NB4 (cell line): ENCODE measurements at regions not wholly inside any gene's neighbourhood (a gene's known extent, or its start where the extent isn't known, plus 50 kb on each side); places are given as distances from the start of the nearest gene placed in this dataset.
"Not testable (repeated sequence)": the region's sequence is repeated elsewhere in the genome, so short reads cannot be mapped to it uniquely, and the experiment has no call there.

Experiments used
- DNase-seq: peaks from one replicate; pipeline ENCODE4 v3.0.0; 2010; ENCODE audit warnings: low read depth
- H3K4me3 ChIP-seq: one replicate; pipeline ENCODE4 v1.5.1; 2011; ENCODE audit warnings: mild to moderate bottlenecking, low read depth, low read length, moderate library complexity
- CTCF ChIP-seq: IDR thresholded peaks from one replicate; pipeline ENCODE4 v1.5.1; 2012; ENCODE audit warnings: low read depth, low read length
- MAX ChIP-seq: IDR thresholded peaks from 2 replicates; pipeline ENCODE4 v1.6.1; 2011; ENCODE audit warnings: low read depth, low read length
- MYC ChIP-seq: IDR thresholded peaks from 2 replicates; pipeline ENCODE4 v1.6.1; 2011; ENCODE audit warnings: low read depth, low read length
- POLR2A ChIP-seq: IDR thresholded peaks from 2 replicates; pipeline ENCODE4 v1.6.1; 2011; ENCODE audit warnings: mild to moderate bottlenecking; ENCODE audit not compliant: insufficient read length; ENCODE audit errors: extremely low read depth

GRCh38 chr2:9724565-9724964 is 93.8 kb upstream of the YWHAQ start:
- TF ChIP-seq CTCF: no peak
- no peak for TF ChIP-seq MAX
- no peak overlapping the region for H3K4me3 ChIP-seq
- no peak for DNase-seq

- H3K4me3 ChIP-seq: no peak overlapping the region
- TF ChIP-seq MYC: no peak
- no peak for TF ChIP-seq CTCF
- no peak for TF ChIP-seq POLR2A
- TF ChIP-seq MAX: no peak
- DNase-seq: no peak
Observed at GRCh38 chr2:9725106-9725505, 94.3 kb upstream of the YWHAQ start.

- H3K4me3 ChIP-seq, DNase-seq: not testable (repeated sequence)
Observed at GRCh38 chr2:9726016-9726415, 95.2 kb upstream of the YWHAQ start.

GRCh38 chr2:9730523-9730922 is 99.7 kb upstream of the YWHAQ start:
- not testable (repeated sequence) for DNase-seq

GRCh38 chr2:9732824-9733223 is 102.0 kb upstream of the YWHAQ start:
- no peak for DNase-seq
- no peak overlapping the region for H3K4me3 ChIP-seq
- TF ChIP-seq CTCF: no peak
- TF ChIP-seq POLR2A: no peak
- TF ChIP-seq MAX: no peak
- TF ChIP-seq MYC: no peak

More at GRCh38 chr2:9730523-9730922, 99.7 kb upstream of the YWHAQ start:
- H3K4me3 ChIP-seq: not testable (repeated sequence)

- H3K4me3 ChIP-seq: no peak overlapping the region
- DNase-seq: no peak
- TF ChIP-seq CTCF: no peak
- no peak for TF ChIP-seq MYC
- TF ChIP-seq MAX: no peak
- no peak for TF ChIP-seq POLR2A
Observed at GRCh38 chr2:9734308-9734707, 103.5 kb upstream of the YWHAQ start.

- H3K4me3 ChIP-seq: no peak overlapping the region
- no peak for TF ChIP-seq MAX
- no peak for TF ChIP-seq CTCF
- no peak for TF ChIP-seq MYC
- no peak for TF ChIP-seq POLR2A
- peak; percentile 79 for DNase-seq
Observed at GRCh38 chr2:9735335-9735734, 104.5 kb upstream of the YWHAQ start.
